ACHN (cell line): ENCODE measurements at regions not wholly inside any gene's neighbourhood (a gene's known extent, or its start where the extent isn't known, plus 50 kb on each side); places are given as distances from the start of the nearest gene placed in this dataset.
"Not testable (repeated sequence)": the region's sequence is repeated elsewhere in the genome, so short reads cannot be mapped to it uniquely, and the experiment has no call there.

Experiments
- DNase-seq: peaks from one replicate; pipeline ENCODE4 v3.0.0-alpha.2; 2015
- in situ Hi-C: cut with HindIII; loops from 2 replicates; pipeline ENCODE4 v1.10.0; 2017; ENCODE audit warnings: low sequenced_read_pairs, low pct_ligation_motif_present, low pct_unique_long_range_greater_than_20kb

GRCh38 chr5:1579389-1579788 lies 55.6 kb upstream of the LPCAT1 start:
- DNase-seq, in situ Hi-C loops: not testable (repeated sequence)

- DNase-seq, in situ Hi-C loops: not testable (repeated sequence)
Measured at GRCh38 chr5:1576851-1577250, 53.1 kb upstream of the LPCAT1 start.

- in situ Hi-C loops, DNase-seq: not testable (repeated sequence)
Measured at GRCh38 chr5:1575991-1576714, 52.4 kb upstream of the LPCAT1 start.

- in situ Hi-C loops, DNase-seq: not testable (repeated sequence)
Measured at GRCh38 chr5:1575491-1575890, 51.7 kb upstream of the LPCAT1 start.

- in situ Hi-C loops, DNase-seq: not testable (repeated sequence)
Measured at GRCh38 chr5:1574023-1574318, 50.2 kb upstream of the LPCAT1 start.

GRCh38 chr5:1573217-1574022 lies 49.7 kb upstream of the LPCAT1 start:
- in situ Hi-C loops: not testable (repeated sequence)

More at GRCh38 chr5:1573217-1574022, 49.7 kb upstream of the LPCAT1 start:
- DNase-seq: not testable (repeated sequence)
